NCI-H69 (cell line): ENCODE measurements at regions not wholly inside any gene's neighbourhood (a gene's known extent, or its start where the extent isn't known, plus 50 kb on each side); places are given as distances from the start of the nearest gene placed in this dataset.

Experiments used
- DNase-seq: peaks from one replicate; lab custom pipeline; 2025; lab: John Stamatoyannopoulos, UW

DNA sequence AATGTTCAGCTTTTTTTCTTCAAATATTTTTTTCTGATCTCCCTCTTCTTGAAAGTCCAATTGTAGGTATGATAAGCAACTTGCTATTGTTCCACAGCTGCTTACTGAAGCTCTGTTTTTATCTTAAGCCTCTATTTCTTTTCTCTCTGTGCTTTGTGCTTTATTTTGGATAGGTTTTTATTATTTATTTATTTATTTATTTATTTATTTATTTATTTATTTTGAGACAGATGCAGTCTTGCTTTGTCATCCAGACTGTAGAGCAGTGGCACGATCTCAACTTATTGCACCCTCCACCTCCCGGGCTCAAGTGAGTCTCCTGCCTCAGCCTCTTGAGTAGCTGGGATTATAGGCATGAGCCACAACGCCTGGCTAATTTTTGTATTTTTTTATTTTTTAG lies 199.4 kb downstream of the KLF12 start:
- DNase-seq: no peak

DNA sequence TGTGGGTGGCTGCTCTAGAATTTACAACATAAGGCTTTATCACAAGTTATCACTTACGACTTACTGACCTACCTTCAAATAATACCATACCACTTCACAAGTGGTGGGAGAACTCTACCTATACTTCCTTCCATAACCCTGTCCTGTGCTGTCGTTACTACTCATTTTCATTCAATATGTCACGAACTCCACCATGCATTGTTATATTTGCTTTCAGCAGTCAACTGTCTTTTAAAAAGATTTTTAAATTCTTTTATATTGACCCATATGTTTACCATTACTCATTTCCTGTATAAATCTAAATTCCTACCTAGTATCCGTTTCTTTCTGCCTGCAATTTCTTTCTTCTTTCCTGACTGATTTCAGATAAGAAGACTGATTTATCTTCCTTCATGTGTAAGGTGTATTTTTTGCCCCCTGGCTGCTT lies 200.0 kb downstream of the KLF12 start:
- no peak for DNase-seq

DNA sequence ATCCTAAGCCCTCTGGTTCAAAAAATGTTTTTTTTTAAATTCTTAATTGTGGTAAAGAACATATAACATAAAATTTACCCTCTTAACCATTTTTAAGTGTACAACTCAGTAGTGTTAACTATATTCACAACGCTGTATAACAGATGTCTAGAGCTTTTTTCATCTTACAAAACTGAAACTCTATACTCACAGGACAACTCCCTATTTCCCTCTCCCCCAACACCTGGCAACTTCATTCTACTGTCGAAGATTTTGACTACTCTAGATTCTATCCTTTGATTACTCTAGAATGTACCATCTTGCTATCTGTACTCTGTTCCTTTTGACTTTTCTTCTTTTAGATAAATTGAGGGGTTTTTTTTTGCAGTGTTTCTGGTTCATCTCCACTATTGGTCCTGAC lies 200.4 kb downstream of the KLF12 start:
- DNase-seq: no peak

GRCh38 chr13:73932091-73932490 lies 202.1 kb downstream of the KLF12 start:
- no peak for DNase-seq

DNA sequence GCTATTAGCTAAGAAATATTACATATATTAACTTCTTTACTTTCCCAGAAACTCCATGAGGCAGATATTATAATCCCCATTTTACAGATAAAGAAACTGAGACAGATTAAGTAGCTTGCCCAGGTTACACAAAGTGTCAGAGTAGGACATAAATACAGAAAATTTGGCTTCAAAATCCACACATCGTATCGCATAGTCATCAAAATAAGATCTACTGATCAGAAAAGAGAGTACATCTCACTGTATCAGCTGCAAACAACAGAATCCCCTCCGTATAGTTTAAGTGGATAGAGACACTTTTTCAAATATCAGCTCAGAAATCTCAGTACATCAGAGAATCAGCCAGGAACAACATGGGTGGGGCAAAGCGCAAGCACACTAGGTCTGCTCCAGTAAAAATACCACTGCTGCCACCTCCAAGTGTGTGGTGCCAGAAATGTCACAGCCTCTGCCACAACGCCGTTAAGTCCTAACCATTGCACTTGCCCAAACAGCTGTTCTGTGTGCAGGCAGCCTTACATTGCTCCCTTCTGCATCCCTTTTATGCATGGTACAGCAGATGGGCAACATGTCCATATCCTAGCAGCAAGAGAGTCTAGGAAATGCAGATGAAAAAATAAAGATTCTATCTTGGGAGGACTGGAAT lies 204.8 kb downstream of the KLF12 start:
- DNase-seq: no peak

DNA sequence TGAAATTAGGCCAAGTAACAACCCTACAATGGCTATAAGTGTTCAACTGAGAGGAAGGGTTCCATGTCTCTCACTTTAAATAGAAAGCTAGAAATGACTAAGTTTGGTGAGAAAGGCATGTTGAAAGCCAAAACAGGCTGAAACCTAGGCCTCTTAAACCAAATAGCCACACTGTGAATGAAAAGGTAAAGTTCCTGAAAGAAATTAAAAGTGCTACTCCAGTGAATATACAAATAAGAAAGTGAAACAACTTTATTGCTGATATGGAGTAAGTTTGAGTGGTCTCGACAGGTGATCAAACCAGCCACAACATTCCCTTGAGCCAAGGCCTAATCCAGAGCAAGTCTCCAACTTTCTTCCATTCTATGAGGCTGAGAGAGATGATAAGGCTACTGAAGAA lies 209.6 kb downstream of the KLF12 start:
- DNase-seq: no peak

DNA sequence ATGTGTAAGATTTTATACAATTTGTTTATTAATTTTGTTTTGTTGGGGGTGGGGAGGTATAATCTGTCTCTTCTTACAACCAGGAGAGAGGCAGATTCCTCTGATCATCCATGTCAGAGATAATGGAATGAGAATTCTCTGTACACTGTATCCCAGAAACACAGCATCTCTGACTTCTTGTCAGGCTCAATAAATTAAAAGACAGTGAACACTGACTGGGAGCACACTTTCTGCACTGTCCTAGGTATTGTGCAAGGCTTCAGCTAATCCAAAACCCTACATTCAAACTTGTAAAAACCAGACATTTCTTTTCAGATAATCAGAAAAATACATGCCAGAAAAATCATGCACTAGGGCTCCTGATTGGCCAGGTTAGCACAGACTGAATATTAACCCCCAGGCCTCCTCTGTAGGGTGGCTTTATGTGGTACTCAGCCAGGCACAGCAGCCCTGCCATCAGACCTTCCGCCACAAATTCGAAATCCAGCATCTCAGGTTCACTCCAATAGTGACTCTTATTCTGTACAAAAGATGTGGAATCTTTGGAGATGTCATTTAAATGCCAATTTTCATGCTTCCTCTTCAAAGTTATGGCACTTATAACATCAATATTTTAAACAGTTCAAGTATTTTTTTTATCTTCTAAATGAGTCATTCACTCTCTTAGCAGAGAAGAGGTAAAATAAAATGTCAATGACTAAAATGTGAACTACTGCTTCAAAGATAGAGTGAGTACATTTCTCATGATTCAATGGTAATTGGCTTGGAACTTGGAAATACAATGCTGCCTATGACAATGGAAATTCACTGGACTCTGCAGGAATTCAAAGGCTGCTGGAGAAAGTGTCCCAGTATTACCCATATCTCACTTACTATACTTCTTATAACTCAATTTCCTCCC lies 211.5 kb downstream of the KLF12 start:
- DNase-seq: no peak

- no peak for DNase-seq
Measured at GRCh38 chr13:73918691-73919090, 215.5 kb downstream of the KLF12 start.

- peak; percentile 15 for DNase-seq
Measured at GRCh38 chr13:73913751-73914518, 220.3 kb downstream of the KLF12 start.

GRCh38 chr13:73913079-73913740 lies 221.0 kb downstream of the KLF12 start:
- DNase-seq: no peak

DNA sequence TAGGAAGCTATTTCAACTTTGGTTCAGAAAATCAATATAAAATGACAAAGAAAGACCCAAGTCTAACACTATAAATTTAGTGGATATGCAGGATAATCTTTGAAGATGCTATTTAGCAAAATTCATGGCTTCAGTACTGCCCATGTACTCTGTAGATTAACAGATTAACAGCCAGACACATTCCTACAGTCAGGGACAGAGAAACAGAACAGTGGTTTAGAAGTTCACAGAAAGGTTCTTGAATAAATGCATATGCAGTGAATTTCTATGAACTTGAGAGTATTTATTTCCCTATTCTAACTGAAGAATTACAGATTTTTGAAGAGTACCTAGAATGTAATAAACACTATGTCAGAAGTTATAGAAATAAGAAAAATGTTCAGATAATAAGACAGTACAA lies 222.8 kb downstream of the KLF12 start:
- no peak for DNase-seq

DNA sequence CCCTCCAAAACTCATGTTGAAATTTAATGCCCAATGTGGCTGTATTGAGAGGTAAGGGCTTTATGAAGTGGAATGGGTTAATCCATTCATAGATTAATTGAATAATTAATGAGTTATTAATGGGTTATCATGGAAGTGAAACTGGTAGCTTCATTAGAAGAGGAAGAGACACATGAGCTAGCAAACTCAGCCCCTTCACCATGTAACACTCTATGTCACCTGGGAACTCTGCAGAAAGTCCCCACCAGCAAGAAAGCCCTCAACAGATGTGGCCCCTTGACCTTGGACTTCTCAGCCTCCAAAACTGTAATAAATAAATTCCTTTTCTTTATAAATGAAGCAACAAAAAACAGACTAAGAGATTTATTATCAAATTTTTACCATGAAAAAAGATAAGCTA lies 223.5 kb downstream of the KLF12 start:
- no peak for DNase-seq

DNA sequence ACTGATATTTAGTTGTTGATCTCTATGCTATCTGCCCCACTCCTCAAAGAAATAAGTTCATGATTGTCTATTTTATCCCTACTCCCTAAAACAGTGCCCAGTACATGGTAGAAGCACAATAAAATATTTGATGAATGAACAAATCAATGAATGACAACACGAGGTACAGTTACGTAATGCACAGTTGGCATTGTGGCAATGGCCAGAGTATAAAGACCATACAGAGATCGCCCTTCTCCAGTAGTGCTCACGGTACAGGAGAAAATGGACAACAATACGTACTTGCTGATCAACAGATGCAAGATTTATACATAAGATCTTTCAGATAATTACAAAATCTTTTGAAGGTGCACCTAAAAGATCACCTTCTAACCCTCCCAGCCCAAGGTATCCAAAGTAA lies 225.4 kb downstream of the KLF12 start:
- DNase-seq: no peak

GRCh38 chr13:73904625-73905024 lies 229.6 kb downstream of the KLF12 start:
- peak; percentile 40 for DNase-seq

DNA sequence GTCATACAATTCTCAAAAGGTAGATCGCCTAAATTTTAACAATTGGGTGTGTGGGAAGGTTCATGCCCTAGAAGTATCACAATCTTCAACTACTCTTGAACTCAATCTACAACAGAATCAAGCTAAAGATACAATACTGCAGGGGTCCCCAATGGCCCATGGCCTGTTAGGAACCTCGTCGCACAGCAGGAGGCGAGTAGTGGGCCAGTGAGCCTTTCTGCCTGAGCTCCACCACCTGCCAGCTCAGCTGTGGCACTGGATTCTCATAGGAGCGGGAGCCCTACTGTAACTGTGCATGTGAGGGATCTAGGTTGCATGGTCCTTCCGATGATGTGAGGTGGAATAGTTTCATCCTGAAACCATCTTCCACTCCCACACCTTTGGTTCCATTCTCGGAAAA lies 230.6 kb downstream of the KLF12 start:
- peak; percentile 15 for DNase-seq

GRCh38 chr13:73902847-73903246 lies 231.4 kb downstream of the KLF12 start:
- no peak for DNase-seq

- peak; percentile 9 for DNase-seq
Measured at GRCh38 chr13:73902296-73902695, 231.9 kb downstream of the KLF12 start.

DNA sequence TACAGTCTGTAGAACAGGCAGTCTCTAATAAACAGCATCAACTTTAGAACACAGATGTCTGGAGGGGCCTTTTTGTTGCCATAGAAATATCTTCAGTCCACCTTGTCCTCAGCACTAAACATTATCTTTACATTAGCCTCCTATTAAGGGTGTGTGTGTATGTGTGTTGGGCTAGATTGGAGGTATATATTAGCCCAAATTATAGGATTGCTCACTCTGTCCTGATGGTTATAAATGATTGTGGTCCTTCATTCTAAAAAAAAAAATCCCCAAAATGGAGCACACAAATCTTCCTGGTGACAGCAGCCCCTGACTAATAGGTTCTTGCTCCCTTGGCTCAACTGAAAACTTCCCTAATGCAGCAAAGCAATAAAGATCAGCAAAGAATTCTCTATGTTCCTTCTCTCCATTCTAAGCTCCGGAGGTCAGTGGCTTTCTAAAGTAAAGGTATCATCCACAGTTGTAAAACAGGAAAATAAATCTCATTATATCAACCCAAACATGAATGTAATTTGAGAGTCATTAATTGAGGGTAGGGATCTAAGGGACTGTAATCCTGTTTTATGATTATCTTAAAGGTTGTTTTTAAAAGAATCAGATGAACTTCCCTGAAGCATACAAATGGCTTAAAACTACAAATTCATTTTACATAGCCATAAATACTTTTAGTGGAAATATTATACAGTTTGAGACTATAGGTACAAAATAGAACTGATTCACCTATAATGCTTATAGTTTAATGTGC lies 232.7 kb downstream of the KLF12 start:
- DNase-seq: peak; percentile 91

GRCh38 chr13:73900591-73900990 lies 233.6 kb downstream of the KLF12 start:
- DNase-seq: no peak

DNA sequence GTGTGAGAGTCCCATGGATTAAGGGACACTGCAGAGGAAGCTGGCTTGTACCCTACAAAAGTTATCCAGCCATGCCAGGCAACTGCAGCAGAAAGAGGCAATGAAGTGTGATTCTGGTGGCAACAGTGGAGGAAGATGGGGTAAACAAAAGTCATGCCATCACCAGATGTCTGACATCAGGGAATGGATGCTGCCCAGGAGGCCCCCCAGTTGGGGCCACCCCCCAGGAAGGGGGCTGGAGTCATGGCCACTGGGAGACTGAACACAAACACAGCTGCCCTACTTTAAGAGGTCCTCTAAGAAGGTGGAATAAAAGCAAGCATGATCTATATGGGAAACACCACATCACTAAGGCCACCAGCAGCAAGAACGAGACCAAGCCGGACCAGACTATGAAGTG lies 235.3 kb downstream of the KLF12 start:
- peak; percentile 38 for DNase-seq

DNA sequence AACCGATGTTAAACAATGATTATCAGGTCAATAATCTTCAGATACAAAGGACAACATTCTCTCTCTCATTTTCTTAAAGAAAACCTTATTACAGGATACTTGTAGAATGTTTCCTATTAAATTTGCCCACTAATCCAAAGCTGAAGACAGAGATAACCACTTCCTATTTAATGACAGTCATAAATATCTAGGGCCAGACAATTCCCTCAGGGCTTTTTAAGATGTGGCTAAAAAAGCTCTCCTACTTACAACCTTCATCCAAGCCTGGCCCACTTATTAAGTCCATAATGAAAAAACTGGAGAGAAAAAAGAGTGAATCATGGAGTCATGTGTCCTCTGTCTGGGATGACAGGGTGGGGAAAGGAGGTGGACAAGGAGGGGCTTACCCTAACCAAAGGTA lies 235.9 kb downstream of the KLF12 start:
- DNase-seq: peak; percentile 53
